Stimulated activated CD8-positive, alpha-beta memory T cell treated with anti-CD3 and anti-CD28 coated beads, Interleukin-15, amount 100 ng/mL, for 24 hours (primary cell): ENCODE measurements at regions not wholly inside any gene's neighbourhood (a gene's known extent, or its start where the extent isn't known, plus 50 kb on each side); places are given as distances from the start of the nearest gene placed in this dataset.
A peak's percentile ranks its signal among the peaks of the same experiment; 100 is the strongest.
"Not testable (repeated sequence)": the region's sequence is repeated elsewhere in the genome, so short reads cannot be mapped to it uniquely, and the experiment has no call there.

Experiments
- DNase-seq: peaks from one replicate; pipeline ENCODE4 v3.0.0-alpha.2; 2020; ENCODE audit warnings: low read depth

GRCh38 chr21:14058566-14058965, 152.2 kb downstream of the LIPI start:
- no peak for DNase-seq

- not testable (repeated sequence) for DNase-seq
Observed at GRCh38 chr21:14057841-14058481, 152.8 kb downstream of the LIPI start.

- no peak for DNase-seq
Observed at GRCh38 chr21:14057313-14057712, 153.4 kb downstream of the LIPI start.

- no peak for DNase-seq
Observed at GRCh38 chr21:14056771-14057191, 154.0 kb downstream of the LIPI start.

- not testable (repeated sequence) for DNase-seq
Observed at GRCh38 chr21:14055746-14056515, 154.8 kb downstream of the LIPI start.

- DNase-seq: no peak
Observed at GRCh38 chr21:14054682-14055081, 156.1 kb downstream of the LIPI start.

GRCh38 chr21:14050121-14050520, 160.6 kb downstream of the LIPI start:
- DNase-seq: no peak

GRCh38 chr21:14046401-14046800, 164.4 kb downstream of the LIPI start:
- DNase-seq: no peak

- no peak for DNase-seq
Observed at GRCh38 chr21:14040386-14040785, 170.4 kb downstream of the LIPI start.

- not testable (repeated sequence) for DNase-seq
Observed at GRCh38 chr21:14028619-14029018, 182.1 kb downstream of the LIPI start.

GRCh38 chr21:14027235-14027869, 183.4 kb downstream of the LIPI start:
- peak; percentile 54 for DNase-seq

GRCh38 chr21:14020108-14020507, 190.6 kb downstream of the LIPI start:
- not testable (repeated sequence) for DNase-seq

- DNase-seq: not testable (repeated sequence)
Observed at GRCh38 chr21:14015841-14016240, 194.9 kb downstream of the LIPI start.

GRCh38 chr21:14013623-14014498, 196.9 kb downstream of the LIPI start:
- DNase-seq: not testable (repeated sequence)

- DNase-seq: no peak
Observed at GRCh38 chr21:14013056-14013603, 197.6 kb downstream of the LIPI start.

- DNase-seq: no peak
Observed at GRCh38 chr21:14012409-14012808, 198.3 kb downstream of the LIPI start.

GRCh38 chr21:14011751-14012150, 199.0 kb downstream of the LIPI start:
- not testable (repeated sequence) for DNase-seq

- DNase-seq: not testable (repeated sequence)
Observed at GRCh38 chr21:14011149-14011548, 199.6 kb downstream of the LIPI start.

GRCh38 chr21:14010729-14011128, 200.0 kb downstream of the LIPI start:
- no peak for DNase-seq

- not testable (repeated sequence) for DNase-seq
Observed at GRCh38 chr21:14009990-14010389, 200.8 kb downstream of the LIPI start.

GRCh38 chr21:14009238-14009981, 201.3 kb downstream of the LIPI start:
- DNase-seq: not testable (repeated sequence)
